Endothelial cell of umbilical vein (primary cell): ENCODE measurements at regions not wholly inside any gene's neighbourhood (a gene's known extent, or its start where the extent isn't known, plus 50 kb on each side); places are given as distances from the start of the nearest gene placed in this dataset.

ENCODE experiments used
- BruUV-seq: library from RNA; stranded (reverse); fragments of 400-500 nt; replicated peaks from 2 replicates; lab custom pipeline; 2021; lab: Mats Ljungman, UMichigan
- CTCF ChIA-PET: fragments of 300-600, 350-600 bp; sonication (Branson Sonifier 250); formaldehyde crosslinking; loops from one replicate; lab custom pipeline; 2021; ENCODE audit warnings: antibody characterized with exemption, inconsistent platforms; lab: Charles Lee
- POLR2A ChIA-PET: fragments of 300-600, 350-600 bp; sonication (Branson Sonifier 250); formaldehyde crosslinking; loops from one replicate; lab custom pipeline; 2021; ENCODE audit warnings: antibody characterized with exemption, inconsistent platforms; lab: Charles Lee
- DNase-seq: peaks from one replicate; pipeline ENCODE4 v3.0.0-alpha.2; 2011; ENCODE audit warnings: low read depth, low spot score
- FAIRE-seq: peaks from 2 replicates; lab custom pipeline; 2011; peaks lifted over from hg19 to GRCh38; lab: Jason Lieb, UNC
- H2AFZ ChIP-seq: 2 replicates; pipeline ENCODE4 v1.6.0; 2012; ENCODE audit warnings: low read depth, low read length, control low read depth, inconsistent platforms
- H3K27ac ChIP-seq: 2 replicates; pipeline ENCODE4 v1.5.1; 2011; ENCODE audit warnings: low read depth, mild to moderate bottlenecking, control low read depth, low read length, moderate library complexity; ENCODE audit not compliant: insufficient read depth
- H3K27me3 ChIP-seq, 2 experiments: 2 replicates each; pipeline versions ENCODE4 v1.6.0 to v1.6.1; 2011; ENCODE audit warnings: low read length in 2 of 2, mixed read lengths in 1 of 2; ENCODE audit not compliant: control insufficient read depth in 2 of 2, insufficient read depth in 2 of 2
- H3K36me3 ChIP-seq, 2 experiments: 2 replicates in 1 of 2; 3 replicates in 1 of 2; pipeline ENCODE4 v1.5.1; 2011; ENCODE audit warnings: low read length in 2 of 2, mild to moderate bottlenecking in 1 of 2, moderate library complexity in 1 of 2; ENCODE audit not compliant: control insufficient read depth in 2 of 2, insufficient read depth in 2 of 2; ENCODE audit errors: extremely low read depth in 1 of 2
- H3K4me1 ChIP-seq: 3 replicates; pipeline ENCODE4 v1.5.1; 2011; ENCODE audit warnings: mild to moderate bottlenecking, low read length; ENCODE audit not compliant: control insufficient read depth, insufficient read depth; ENCODE audit errors: extremely low read depth
- H3K4me2 ChIP-seq: 2 replicates; pipeline ENCODE4 v1.6.1; 2011; ENCODE audit warnings: low read length, control low read depth, mixed read lengths; ENCODE audit not compliant: insufficient read depth
- H3K4me3 ChIP-seq, 3 experiments: fragments of 200-600 bp in 1 of 3; sonication (generic), shearing (Covaris generic) in 1 of 3; replicated peaks in 1 of 3; 2 replicates each; pipeline ENCODE4 v1.5.1; 2011 to 2016; ENCODE audit warnings: control low read depth in 3 of 3, low read length in 3 of 3, mild to moderate bottlenecking in 2 of 3, inconsistent platforms in 1 of 3, low read depth in 1 of 3, moderate library complexity in 1 of 3; ENCODE audit not compliant: insufficient read depth in 1 of 3
- H3K79me2 ChIP-seq: 2 replicates; pipeline ENCODE4 v1.6.0; 2012; ENCODE audit warnings: low read length, inconsistent platforms; ENCODE audit not compliant: control insufficient read depth, insufficient read depth
- H3K9ac ChIP-seq: replicated peaks from 2 replicates; pipeline ENCODE3; 2011; ENCODE audit warnings: low read length, control low read depth; ENCODE audit not compliant: insufficient read depth; ENCODE audit errors: extremely low read depth
- H3K9me1 ChIP-seq: replicated peaks from 3 replicates; pipeline ENCODE4 v1.6.0; 2011; ENCODE audit warnings: mild to moderate bottlenecking, low read length; ENCODE audit not compliant: control insufficient read depth, insufficient read depth; ENCODE audit errors: extremely low read depth
- H3K9me3 ChIP-seq: replicated peaks from 2 replicates; pipeline ENCODE4 v1.5.1; 2012; ENCODE audit warnings: low read length, inconsistent platforms; ENCODE audit not compliant: control insufficient read depth, insufficient read depth
- H4K20me1 ChIP-seq: replicated peaks from 2 replicates; pipeline ENCODE3; 2011; ENCODE audit warnings: mild to moderate bottlenecking, low read length; ENCODE audit not compliant: control insufficient read depth, insufficient read depth; ENCODE audit errors: extremely low read depth
- EZH2 ChIP-seq: IDR thresholded peaks from 2 replicates; pipeline ENCODE4 v1.6.1; 2012; ENCODE audit warnings: borderline replicate concordance, low read depth, mild to moderate bottlenecking, moderate library complexity, low read length, inconsistent platforms; ENCODE audit not compliant: severe bottlenecking
- FOS ChIP-seq: IDR thresholded peaks from 2 replicates; pipeline ENCODE4 v1.6.1; 2011; ENCODE audit warnings: mild to moderate bottlenecking, low read length, moderate library complexity, borderline replicate concordance; ENCODE audit not compliant: insufficient read depth
- GATA2 ChIP-seq: IDR thresholded peaks from 2 replicates; pipeline ENCODE4 v1.7.0; 2011; ENCODE audit warnings: low read depth, mild to moderate bottlenecking, moderate library complexity, mixed read lengths, low read length; ENCODE audit not compliant: insufficient read length, insufficient read depth
- JUN ChIP-seq: IDR thresholded peaks from 2 replicates; pipeline ENCODE4 v1.6.1; 2011; ENCODE audit warnings: borderline replicate concordance, low read depth; ENCODE audit not compliant: insufficient read length, insufficient read depth
- MYC ChIP-seq: IDR thresholded peaks from one replicate; pipeline ENCODE4 v1.6.1; 2011; ENCODE audit warnings: mild to moderate bottlenecking, low read depth, low read length
- POLR2A ChIP-seq: IDR thresholded peaks from 2 replicates; pipeline ENCODE4 v1.6.1; 2012; ENCODE audit warnings: low read depth, mild to moderate bottlenecking, control low read depth, low read length
- POLR2AphosphoS5 ChIP-seq: IDR thresholded peaks from 2 replicates; pipeline ENCODE4 v1.6.1; 2012; ENCODE audit warnings: low read depth, mild to moderate bottlenecking, control low read depth, low read length, moderate library complexity; ENCODE audit not compliant: insufficient read depth
- dilution Hi-C: fragments of 300-500 bp; cut with MboI; formaldehyde crosslinking; loops from one replicate; pipeline ENCODE4 v1.15.0; 2019; ENCODE audit warnings: low sequenced_read_pairs; ENCODE audit not compliant: extremely low pct_ligation_motif_present
- intact Hi-C: fragments of 100-400 bp; cut with micrococcal nuclease; formaldehyde crosslinking; loops from one replicate; pipeline ENCODE4 v1.10.0; 2022
- TF ChIP-seq, protein P1 (sequence below): IDR thresholded peaks from 2 replicates; pipeline ENCODE4 v1.6.1; 2011; ENCODE audit not compliant: insufficient read depth, insufficient read length
- TF ChIP-seq, protein P2 (sequence below), 2 donors: IDR thresholded peaks; 1 replicate in 1 of 2; 2 replicates in 1 of 2; pipeline ENCODE4 v1.5.1; 2011; ENCODE audit warnings: low read length in 2 of 2, mild to moderate bottlenecking in 2 of 2, moderate library complexity in 2 of 2, control low read depth in 1 of 2, inconsistent platforms in 1 of 2, low read depth in 1 of 2; ENCODE audit not compliant: insufficient read depth in 1 of 2; ENCODE audit errors: extremely low read depth in 1 of 2

GRCh38 chr4:174119051-174119450 is 164.4 kb downstream of the FBXO8 start:
- Histone ChIP-seq H3K4me2 (no peak overlapping the region), H4K20me1 (no peaks in the 10 kb centered on the region), H3K9me3 (no peaks in the 10 kb centered on the region), H3K9ac (no peak overlapping the region), H3K4me3 (no peak overlapping the region), H3K27me3 (peaks cover 7 to 21% of the 10 kb centered on the region in 2 experiments), H2AFZ (no peak overlapping the region), H3K79me2 (no peaks in the 10 kb centered on the region), H3K9me1 (no peaks in the 10 kb centered on the region), H3K27ac (no peak overlapping the region), H3K36me3 (no peaks in the 10 kb centered on the region), H3K4me1 (no peaks in the 10 kb centered on the region)
- dilution Hi-C loops (no loop called here), intact Hi-C loops (no loop called here)
- ChIA-PET POLR2A (no interaction called here), CTCF (interaction anchor here (0.7 to 2.0 kb wide), 8 partner anchors 10 to 1105 kb away, joined by 3 to 23 read pairs (median 4); no protein-coding TSS in a partner anchor)
- BruUV-seq = no TSS peak
- TF ChIP-seq POLR2A (no peak), JUN (no peak), FOS (no peak), GATA2 (no peak), MYC (no peak), POLR2AphosphoS5 (no peak), EZH2 (no peak)
- TF ChIP-seq, protein P1, sequence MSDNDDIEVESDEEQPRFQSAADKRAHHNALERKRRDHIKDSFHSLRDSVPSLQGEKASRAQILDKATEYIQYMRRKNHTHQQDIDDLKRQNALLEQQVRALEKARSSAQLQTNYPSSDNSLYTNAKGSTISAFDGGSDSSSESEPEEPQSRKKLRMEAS = no peak
- TF ChIP-seq, protein P2, sequence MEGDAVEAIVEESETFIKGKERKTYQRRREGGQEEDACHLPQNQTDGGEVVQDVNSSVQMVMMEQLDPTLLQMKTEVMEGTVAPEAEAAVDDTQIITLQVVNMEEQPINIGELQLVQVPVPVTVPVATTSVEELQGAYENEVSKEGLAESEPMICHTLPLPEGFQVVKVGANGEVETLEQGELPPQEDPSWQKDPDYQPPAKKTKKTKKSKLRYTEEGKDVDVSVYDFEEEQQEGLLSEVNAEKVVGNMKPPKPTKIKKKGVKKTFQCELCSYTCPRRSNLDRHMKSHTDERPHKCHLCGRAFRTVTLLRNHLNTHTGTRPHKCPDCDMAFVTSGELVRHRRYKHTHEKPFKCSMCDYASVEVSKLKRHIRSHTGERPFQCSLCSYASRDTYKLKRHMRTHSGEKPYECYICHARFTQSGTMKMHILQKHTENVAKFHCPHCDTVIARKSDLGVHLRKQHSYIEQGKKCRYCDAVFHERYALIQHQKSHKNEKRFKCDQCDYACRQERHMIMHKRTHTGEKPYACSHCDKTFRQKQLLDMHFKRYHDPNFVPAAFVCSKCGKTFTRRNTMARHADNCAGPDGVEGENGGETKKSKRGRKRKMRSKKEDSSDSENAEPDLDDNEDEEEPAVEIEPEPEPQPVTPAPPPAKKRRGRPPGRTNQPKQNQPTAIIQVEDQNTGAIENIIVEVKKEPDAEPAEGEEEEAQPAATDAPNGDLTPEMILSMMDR (IDR thresholded peaks at IDR 0.05; ENCODE audit: extremely low read depth in 1 of 2, insufficient read depth in 1 of 2, low read depth in 1 of 2, low read length in 2 of 2) = no peak
- DNase-seq = no peak
- no peak for FAIRE-seq
